CD4-positive, alpha-beta T cell treated with Interleukin-2 at 100 ng/mL for 4 hours (primary cell): ENCODE measurements at regions not wholly inside any gene's neighbourhood (a gene's known extent, or its start where the extent isn't known, plus 50 kb on each side); places are given as distances from the start of the nearest gene placed in this dataset.

Experiments used
- DNase-seq: peaks from one replicate; pipeline ENCODE4 v3.0.0-alpha.2; 2020; ENCODE audit warnings: low spot score

DNA sequence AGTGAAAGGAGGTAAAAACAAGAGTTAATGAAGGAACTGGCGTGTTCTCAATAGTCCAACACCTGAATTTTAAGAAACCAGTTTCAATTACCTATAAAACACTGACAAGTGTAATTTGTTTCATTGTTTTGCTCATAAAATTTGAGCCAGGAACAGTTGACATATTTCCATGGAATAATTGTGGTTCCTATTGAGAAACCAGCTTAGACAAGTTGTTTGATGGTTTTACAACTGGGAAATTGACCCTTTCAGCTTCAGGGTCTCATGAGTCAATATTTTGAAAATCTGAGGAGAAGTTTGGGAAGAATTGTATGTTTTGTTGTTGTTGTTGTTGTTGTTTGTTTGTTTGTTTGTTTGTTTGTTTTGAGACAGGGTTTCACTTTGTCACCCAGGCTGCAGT lies 69.1 kb upstream of the GADD45A start:
- DNase-seq, result no peak

DNA sequence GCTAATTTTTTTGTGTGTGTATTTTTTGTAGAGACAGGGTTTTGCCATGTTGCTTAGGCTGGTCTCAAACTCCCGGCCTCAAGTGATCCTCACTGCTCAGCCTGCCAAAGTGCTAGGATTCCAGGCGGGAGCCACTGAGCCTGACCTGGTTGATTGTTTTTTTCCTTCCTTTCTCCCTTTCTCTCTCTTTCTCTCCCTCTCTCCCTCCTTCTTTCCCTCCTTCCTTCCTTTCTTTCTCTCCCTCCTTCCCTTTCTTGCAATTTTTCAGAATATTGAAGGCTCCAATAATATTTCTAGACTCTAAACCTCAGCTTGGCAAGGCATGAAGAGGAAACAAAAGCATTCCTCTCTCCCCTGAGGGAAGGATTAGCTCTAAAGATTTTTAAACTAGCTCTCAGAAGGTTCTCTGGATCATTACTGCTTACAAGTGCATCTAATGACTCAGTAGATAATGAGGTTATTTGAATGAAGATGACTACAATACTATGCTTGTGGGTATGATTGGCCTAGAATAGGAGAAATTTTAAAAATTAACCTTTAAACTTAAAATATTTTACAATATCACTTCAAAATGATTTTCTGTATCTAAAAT lies 68.5 kb upstream of the GADD45A start:
- no peak for DNase-seq

DNA sequence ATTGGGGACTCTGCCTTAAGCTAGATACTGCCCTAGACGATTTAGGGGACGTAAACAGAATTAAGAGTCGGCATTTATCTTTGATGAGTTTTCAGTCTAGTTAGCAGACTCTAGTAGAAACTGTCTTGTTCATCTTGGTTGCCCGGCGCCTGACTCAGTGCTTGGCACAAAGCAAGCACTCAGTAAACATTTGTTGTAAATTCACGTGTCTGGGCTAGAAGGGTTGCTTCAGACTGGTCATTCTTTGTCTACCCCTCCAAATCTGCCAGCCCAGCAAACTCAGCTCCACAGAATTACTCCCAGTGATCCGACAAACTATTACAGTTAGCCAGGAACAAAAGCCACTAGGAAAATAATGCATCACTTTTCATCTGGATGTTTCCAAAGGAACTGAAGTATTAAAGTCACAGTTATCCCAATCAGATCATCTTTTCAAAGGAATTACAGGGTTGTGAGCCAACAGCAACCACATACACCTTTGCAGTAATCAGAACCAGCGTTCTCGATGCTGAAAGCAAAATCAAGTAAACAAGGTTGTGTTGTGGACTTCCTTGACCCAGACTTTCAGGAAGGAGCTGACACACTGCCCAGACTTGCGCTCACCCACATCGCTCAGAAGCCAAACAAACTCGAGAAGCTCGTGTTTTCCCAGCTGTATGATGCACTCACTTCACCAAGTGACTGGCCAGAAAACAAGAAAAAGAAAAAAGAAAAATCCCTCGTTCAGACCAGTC lies 66.5 kb upstream of the GADD45A start:
- no peak for DNase-seq

GRCh38 chr1:67619080-67619479 lies 65.9 kb upstream of the GADD45A start:
- no peak for DNase-seq

GRCh38 chr1:67623906-67624305 lies 61.1 kb upstream of the GADD45A start:
- DNase-seq, result no peak

- DNase-seq, result no peak
Observed at GRCh38 chr1:67624680-67625079, 60.3 kb upstream of the GADD45A start.

DNA sequence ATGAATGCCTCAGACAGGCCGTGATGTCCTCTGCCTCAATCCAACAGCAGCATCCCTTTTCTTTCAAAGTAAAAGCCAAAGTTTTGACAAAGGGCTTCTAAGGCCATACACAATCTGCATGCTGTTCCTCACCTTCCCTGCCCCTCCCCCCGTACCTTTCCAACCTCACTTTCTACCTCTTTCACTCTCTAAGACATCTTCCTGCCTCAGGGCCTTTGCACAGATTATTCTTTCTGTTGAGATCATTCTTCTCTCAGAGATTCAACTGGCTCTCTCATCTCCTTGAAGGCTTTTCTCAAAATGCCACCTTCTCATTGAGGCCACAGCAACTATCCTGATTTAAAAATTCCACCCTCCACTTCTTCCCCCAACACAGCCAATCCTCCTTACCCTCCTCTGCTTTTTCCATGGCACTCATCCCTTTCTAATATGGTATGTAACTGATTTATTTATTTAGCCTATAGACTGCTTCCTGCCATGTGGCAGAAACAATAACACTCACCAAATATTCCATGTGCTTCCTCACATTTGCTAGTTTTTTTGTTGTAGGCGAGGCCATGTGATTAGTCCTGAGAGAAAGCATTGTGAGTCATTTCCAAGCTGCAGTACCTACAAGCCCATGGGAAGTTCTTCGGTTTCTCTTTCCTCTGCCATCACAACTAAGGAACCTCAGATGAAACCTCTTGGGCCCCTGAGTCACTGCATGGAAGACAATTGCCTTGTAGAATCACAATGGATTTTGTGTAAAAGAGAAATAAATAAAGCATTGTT lies 58.7 kb upstream of the GADD45A start:
- no peak for DNase-seq

DNA sequence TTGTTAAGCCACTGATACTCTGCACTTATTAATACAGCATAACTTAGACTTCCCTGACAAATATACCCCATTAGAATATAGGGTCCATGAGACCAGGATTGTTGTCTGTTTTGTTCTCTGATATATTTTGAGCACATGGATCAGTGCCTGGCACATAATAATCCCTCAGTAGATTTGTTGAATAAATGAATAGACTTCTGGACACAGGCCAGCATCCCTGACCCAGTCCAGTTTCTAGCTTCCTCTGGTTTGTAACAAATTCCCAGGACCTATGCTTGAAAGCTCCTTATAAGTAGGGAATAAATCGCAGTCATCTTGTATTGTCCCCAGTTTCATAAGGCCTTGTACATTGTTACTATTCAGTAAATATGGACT lies 58.2 kb upstream of the GADD45A start:
- no peak for DNase-seq

GRCh38 chr1:67627336-67627735 lies 57.7 kb upstream of the GADD45A start:
- DNase-seq, result no peak

- DNase-seq, result no peak
Observed at GRCh38 chr1:67627906-67628305, 57.1 kb upstream of the GADD45A start.

DNA sequence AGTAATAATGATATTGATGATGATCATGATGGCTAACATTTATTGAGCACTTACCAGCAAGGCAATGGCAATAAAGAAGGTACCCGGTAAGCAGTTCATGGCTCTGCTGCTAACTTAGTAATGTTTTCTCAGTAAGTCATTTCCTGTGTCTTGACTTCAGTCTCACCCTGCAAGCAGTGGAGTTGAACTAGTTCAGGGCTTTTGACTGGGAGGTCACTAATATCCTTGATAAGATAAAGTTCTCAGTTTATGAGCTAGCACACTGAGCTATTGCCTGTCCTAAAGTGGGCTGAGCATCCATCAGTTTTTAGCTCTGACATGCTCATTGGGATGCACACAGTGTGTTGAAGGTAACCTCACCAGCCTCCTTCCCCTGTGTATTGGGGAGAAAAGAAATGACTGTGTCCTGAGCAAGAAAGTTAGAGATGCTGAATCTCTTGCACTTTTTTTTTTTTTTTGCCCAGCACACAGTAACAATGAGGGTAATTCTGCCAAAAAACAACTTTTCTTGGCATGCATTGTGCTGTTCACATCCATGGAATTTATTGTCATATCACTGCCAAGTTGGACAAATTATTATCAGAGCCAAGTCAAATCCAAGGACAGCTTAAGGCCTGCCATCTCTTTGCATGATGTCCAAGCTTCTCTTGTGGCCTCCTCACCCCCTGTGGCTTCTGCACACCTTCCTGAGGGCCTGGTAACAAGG lies 55.5 kb upstream of the GADD45A start:
- no peak for DNase-seq

- DNase-seq, result no peak
Observed at GRCh38 chr1:67630438-67631045, 54.5 kb upstream of the GADD45A start.

GRCh38 chr1:67632356-67632755 lies 52.6 kb upstream of the GADD45A start:
- no peak for DNase-seq

- DNase-seq, result no peak
Observed at GRCh38 chr1:67632811-67633655, 52.0 kb upstream of the GADD45A start.

GRCh38 chr1:67634396-67634935 lies 50.5 kb upstream of the GADD45A start:
- DNase-seq, result no peak

DNA sequence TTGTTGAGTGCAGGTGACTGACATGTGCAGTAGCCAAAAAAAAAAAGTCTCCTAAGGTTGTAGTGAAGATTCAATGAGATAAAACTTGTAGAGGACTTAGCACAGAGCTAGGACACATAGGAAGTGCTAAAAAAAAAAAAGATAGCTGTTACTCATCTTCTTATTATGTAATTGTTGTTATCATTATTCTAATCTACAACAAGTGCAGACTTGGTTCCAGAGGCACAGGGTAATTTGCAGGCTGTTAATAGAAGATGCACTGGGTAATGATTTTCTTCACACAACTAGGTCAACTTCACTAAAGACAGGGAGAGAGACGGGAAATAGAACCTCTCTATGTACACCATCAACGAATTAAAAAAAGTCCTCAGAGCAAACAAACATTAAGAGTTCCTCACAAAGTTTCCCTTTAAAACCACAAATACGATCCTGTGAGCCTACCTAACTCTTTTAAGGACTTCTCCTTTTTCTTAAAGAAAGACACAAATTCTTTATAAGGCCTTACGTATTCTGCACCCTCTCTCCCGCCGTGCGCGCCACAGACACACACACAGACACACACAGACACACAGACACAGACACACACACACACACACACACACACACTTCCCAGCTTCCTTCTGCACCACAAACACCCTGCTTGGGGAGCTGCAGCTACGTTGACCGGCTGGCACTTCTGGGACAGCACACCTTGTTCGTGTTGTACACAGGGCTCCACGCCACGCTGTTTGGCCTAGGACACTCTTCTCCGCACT lies 49.8 kb upstream of the GADD45A start:
- DNase-seq, result no peak
